Kidney epithelial cell (primary cell): ENCODE measurements at regions not wholly inside any gene's neighbourhood (a gene's known extent, or its start where the extent isn't known, plus 50 kb on each side); places are given as distances from the start of the nearest gene placed in this dataset.
A peak's percentile ranks its signal among the peaks of the same experiment; 100 is the strongest.
"Not testable (repeated sequence)": the region's sequence is repeated elsewhere in the genome, so short reads cannot be mapped to it uniquely, and the experiment has no call there.

ENCODE experiments used
- DNase-seq: peaks from one replicate; pipeline ENCODE4 v3.0.0-alpha.2; 2010; ENCODE audit warnings: low read depth
- H3K27me3 ChIP-seq: 2 replicates; pipeline ENCODE4 v1.6.0; 2011; ENCODE audit warnings: low read length; ENCODE audit not compliant: control insufficient read depth, insufficient read depth
- H3K36me3 ChIP-seq: 2 replicates; pipeline ENCODE4 v1.5.1; 2011; ENCODE audit warnings: low read length; ENCODE audit not compliant: control insufficient read depth, insufficient read depth
- H3K4me3 ChIP-seq: 2 replicates; pipeline ENCODE4 v1.5.1; 2011; ENCODE audit warnings: low read depth, mild to moderate bottlenecking, control low read depth, low read length
- CTCF ChIP-seq: IDR thresholded peaks from 2 replicates; pipeline ENCODE4 v1.5.1; 2011; ENCODE audit warnings: mild to moderate bottlenecking, moderate library complexity, low read length, control low read depth, inconsistent platforms; ENCODE audit not compliant: insufficient read depth, poor library complexity, severe bottlenecking

GRCh38 chr4:181890031-181890430, 353.2 kb upstream of the TENM3 start:
- no peak for TF ChIP-seq CTCF
- no peak for DNase-seq
- Histone ChIP-seq H3K36me3 (no peaks in the 10 kb centered on the region), H3K27me3 (no peaks in the 10 kb centered on the region), H3K4me3 (no peak overlapping the region)

DNA sequence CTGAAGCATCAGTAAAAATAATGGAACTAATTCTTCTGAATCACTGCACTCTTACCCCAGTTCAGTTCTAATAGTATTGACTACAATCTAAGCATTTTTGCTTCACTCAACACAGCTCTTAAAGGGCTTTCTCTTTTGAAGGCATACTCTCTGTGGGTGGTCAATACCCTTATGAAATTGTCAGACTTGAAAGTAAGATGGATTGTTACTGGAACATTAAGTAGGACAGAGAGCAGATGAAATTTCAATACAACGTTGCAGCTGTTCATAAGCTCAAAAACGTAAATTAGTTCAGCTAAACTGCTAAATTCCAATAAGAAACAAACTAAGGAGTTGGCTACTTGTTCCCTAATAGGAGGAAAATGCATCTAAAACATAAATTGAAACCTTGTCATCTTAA, 352.3 kb upstream of the TENM3 start:
- TF ChIP-seq CTCF = no peak
- H3K36me3 ChIP-seq = no peaks in the 10 kb centered on the region
- no peak for DNase-seq
- no peaks in the 10 kb centered on the region for H3K27me3 ChIP-seq
- H3K4me3 ChIP-seq = no peak overlapping the region

GRCh38 chr4:181896614-181897013, 346.6 kb upstream of the TENM3 start:
- DNase-seq = no peak
- TF ChIP-seq CTCF = no peak
- H3K27me3 ChIP-seq = no peaks in the 10 kb centered on the region
- no peak overlapping the region for H3K4me3 ChIP-seq
- H3K36me3 ChIP-seq = no peaks in the 10 kb centered on the region

DNA sequence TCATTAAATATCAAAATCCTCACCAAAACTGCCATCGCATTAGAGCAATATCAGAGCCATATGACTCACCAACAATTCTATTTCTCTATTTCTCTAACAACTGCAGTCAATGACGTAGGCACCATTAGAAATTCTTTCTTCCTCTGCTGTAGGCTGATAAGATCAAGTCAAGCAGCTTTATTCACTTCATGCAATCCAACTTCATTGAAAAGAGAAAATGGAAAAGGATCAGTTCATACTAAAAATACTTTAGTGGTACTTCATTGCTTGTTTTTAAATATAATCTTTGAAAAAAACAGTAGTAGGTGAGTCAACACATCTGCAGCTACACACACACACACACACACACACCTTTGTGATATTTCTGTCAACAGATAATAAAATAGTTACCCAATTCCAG, 345.3 kb upstream of the TENM3 start:
- no peak for TF ChIP-seq CTCF
- H3K27me3 ChIP-seq = no peaks in the 10 kb centered on the region
- no peak overlapping the region for H3K4me3 ChIP-seq
- H3K36me3 ChIP-seq = no peaks in the 10 kb centered on the region
- peak; percentile 47 for DNase-seq

- not testable (repeated sequence) for H3K4me3 ChIP-seq, DNase-seq, H3K36me3 ChIP-seq, H3K27me3 ChIP-seq
Measured at GRCh38 chr4:181902404-181902803, 340.8 kb upstream of the TENM3 start.

DNA sequence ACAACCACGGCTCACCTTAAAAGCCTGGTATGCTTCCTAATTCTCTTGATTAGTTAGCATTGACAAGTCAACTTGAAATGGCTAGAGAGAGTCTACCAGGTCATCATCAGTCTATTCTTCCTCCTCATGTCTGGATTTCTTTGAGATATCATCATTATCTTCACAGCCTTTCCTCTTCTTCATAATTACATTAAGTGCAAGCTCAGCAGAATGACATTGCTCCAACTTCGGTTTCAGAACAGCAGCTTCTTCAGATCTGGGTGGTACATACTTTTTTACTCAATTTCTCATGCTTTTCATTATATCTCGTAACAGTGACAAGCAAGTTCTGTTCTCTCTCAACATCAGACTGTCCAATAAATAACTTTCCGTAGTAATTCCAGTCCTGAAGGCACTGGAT, 337.5 kb upstream of the TENM3 start:
- TF ChIP-seq CTCF = no peak

More for the DNA sequence above, 337.5 kb upstream of the TENM3 start:
- Histone ChIP-seq H3K36me3 (no peaks in the 10 kb centered on the region), H3K27me3 (no peaks in the 10 kb centered on the region), H3K4me3 (no peak overlapping the region)
- DNase-seq = no peak
